Thyroid gland (tissue), 4 donors: ENCODE measurements at regions not wholly inside any gene's neighbourhood (a gene's known extent, or its start where the extent isn't known, plus 50 kb on each side); places are given as distances from the start of the nearest gene placed in this dataset.

Source experiments
- DNase-seq, 2 donors: peaks; one replicate each; pipeline ENCODE4 v3.0.0-alpha.2; 2019
- H3K27ac ChIP-seq, 3 donors: fragments of 200-600 bp; sonication (generic); 1 replicate in 2 of 3; 2 replicates in 1 of 3; pipeline ENCODE4 v1.5.1; 2016 to 2019; ENCODE audit warnings: mild to moderate bottlenecking in 1 of 3, moderate library complexity in 1 of 3
- H3K27me3 ChIP-seq: fragments of 200-600 bp; sonication (generic); one replicate; pipeline ENCODE4 v1.5.1; 2019
- H3K36me3 ChIP-seq, 2 donors: fragments of 200-600 bp; sonication (generic); one replicate each; pipeline ENCODE4 v1.5.1; 2016 to 2019
- H3K4me1 ChIP-seq, 2 donors: fragments of 200-600 bp; sonication (generic); one replicate each; pipeline ENCODE4 v1.5.1; 2017 to 2019
- H3K4me3 ChIP-seq, 3 donors: fragments of 200-600 bp; sonication (generic); replicated peaks in 1 of 3; 1 replicate in 2 of 3; 2 replicates in 1 of 3; pipeline ENCODE4 v1.5.1; 2016; ENCODE audit warnings: mild to moderate bottlenecking in 1 of 3
- H3K9me3 ChIP-seq: fragments of 200-600 bp; sonication (generic); one replicate; pipeline ENCODE4 v1.5.1; 2017
- POLR2A ChIP-seq, 2 donors: fragments of 450-650 bp; IDR thresholded peaks; one replicate each; pipeline ENCODE4 v1.6.1; 2017; ENCODE audit warnings: antibody characterized with exemption in 2 of 2, mild to moderate bottlenecking in 2 of 2, moderate library complexity in 1 of 2
- WGBS, 2 donors: methylation state at CpG; one replicate each; pipeline ENCODE4 v1.1.5; 2017; 5-methylcytosine and 5-hydroxymethylcytosine counted together
- intact Hi-C: fragments of 100-400 bp; cut with DNase I; formaldehyde crosslinking; loops from one replicate; pipeline ENCODE4 v1.15.1; 2023
- TF ChIP-seq, protein P1 (sequence below), 6 experiments: fragments of 200-600 bp in 3 of 6; fragments of 450-650 bp in 3 of 6; sonication (generic) in 3 of 6; IDR thresholded peaks; one replicate each; pipeline ENCODE4 v1.5.1; 2016 to 2019; ENCODE audit warnings: antibody characterized with exemption in 6 of 6, mild to moderate bottlenecking in 2 of 6, inconsistent platforms in 1 of 6, moderate library complexity in 1 of 6

DNA sequence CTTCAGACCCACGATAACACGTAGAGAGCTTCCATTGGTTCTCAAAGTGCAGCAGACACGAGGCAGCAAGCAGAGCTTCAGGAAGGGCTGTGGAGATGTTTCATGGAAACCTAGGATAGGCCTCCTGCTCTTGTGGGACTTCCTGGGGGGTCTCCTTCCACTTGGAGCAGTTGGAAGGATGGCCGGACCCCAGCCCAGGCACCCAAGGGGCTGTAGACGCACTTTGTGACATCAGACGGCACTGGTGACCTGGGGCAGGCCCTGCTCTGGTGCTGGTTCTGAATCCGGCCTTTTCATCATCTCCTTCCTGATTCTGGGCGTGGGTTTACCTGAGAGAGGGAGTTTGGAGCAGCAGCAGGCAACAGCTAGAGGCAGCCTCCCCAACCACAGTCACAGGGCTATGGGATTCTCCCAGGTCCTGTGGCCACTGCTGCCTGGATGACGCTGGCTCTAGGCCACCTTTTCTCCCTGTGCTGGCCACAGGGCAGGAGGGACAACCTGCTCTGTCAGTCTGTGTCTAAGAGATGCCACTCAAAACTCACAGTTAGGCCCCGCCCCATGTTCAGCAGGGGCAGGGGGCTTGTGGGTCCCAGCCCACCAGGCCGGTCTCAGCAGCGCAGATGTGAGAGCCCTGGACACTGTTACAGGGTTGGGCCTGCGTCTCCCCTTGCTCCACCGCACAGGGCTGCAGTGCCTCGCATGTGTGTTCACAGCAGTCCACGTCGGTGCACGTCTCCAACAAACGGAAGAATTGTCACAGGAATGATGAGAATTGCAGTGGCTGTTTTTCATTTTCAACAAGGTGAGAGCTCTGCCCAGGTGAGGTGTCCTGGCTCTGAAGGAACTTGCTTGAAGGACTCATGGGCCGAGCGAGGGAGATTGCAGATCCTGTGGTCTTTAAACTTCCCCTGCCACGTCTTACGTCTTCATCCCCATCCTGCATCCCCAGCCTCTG, 569.3 kb downstream of the TCERG1L start:
- no peaks in the 10 kb centered on the region for H3K9me3 ChIP-seq
- no peak for DNase-seq
- intact Hi-C loops = no loop called here
- H3K27ac ChIP-seq = no peak overlapping the region
- WGBS, 2 donors = 85 to 86% methylated on average over 20 to 21 of the region's 23 CpGs
- no peaks in the 10 kb centered on the region for H3K27me3 ChIP-seq
- no peak for TF ChIP-seq POLR2A (IDR thresholded peaks at IDR 0.05)
- H3K4me3 ChIP-seq = no peak overlapping the region
- no peaks in the 10 kb centered on the region for H3K36me3 ChIP-seq
- no peaks in the 10 kb centered on the region for H3K4me1 ChIP-seq

- Histone ChIP-seq H3K36me3 (no peaks in the 10 kb centered on the region), H3K27ac (no peak overlapping the region), H3K27me3 (no peaks in the 10 kb centered on the region), H3K4me3 (no peak overlapping the region), H3K9me3 (no peaks in the 10 kb centered on the region), H3K4me1 (no peaks in the 10 kb centered on the region)
- 76 to 79% methylated on average over 16 of the region's 16 CpGs for WGBS, 2 donors
- TF ChIP-seq, protein P1, sequence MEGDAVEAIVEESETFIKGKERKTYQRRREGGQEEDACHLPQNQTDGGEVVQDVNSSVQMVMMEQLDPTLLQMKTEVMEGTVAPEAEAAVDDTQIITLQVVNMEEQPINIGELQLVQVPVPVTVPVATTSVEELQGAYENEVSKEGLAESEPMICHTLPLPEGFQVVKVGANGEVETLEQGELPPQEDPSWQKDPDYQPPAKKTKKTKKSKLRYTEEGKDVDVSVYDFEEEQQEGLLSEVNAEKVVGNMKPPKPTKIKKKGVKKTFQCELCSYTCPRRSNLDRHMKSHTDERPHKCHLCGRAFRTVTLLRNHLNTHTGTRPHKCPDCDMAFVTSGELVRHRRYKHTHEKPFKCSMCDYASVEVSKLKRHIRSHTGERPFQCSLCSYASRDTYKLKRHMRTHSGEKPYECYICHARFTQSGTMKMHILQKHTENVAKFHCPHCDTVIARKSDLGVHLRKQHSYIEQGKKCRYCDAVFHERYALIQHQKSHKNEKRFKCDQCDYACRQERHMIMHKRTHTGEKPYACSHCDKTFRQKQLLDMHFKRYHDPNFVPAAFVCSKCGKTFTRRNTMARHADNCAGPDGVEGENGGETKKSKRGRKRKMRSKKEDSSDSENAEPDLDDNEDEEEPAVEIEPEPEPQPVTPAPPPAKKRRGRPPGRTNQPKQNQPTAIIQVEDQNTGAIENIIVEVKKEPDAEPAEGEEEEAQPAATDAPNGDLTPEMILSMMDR (IDR thresholded peaks at IDR 0.05) = no peak
- no peak for TF ChIP-seq POLR2A (IDR thresholded peaks at IDR 0.05)
- intact Hi-C loops = no loop called here
- DNase-seq = no peak
Measured at GRCh38 chr10:130742941-130743675, 568.4 kb downstream of the TCERG1L start.

- Histone ChIP-seq H3K27ac (no peak overlapping the region), H3K4me3 (no peak overlapping the region), H3K9me3 (no peaks in the 10 kb centered on the region), H3K27me3 (no peaks in the 10 kb centered on the region), H3K36me3 (no peaks in the 10 kb centered on the region), H3K4me1 (no peaks in the 10 kb centered on the region)
- DNase-seq = no peak
- intact Hi-C loops = no loop called here
- TF ChIP-seq, protein P1 (IDR thresholded peaks at IDR 0.05) = no peak
- no peak for TF ChIP-seq POLR2A (IDR thresholded peaks at IDR 0.05)
- WGBS, 2 donors = 80 to 85% methylated on average over 9 to 10 of the region's 10 CpGs
Measured at GRCh38 chr10:130743751-130744271, 567.7 kb downstream of the TCERG1L start.

DNA sequence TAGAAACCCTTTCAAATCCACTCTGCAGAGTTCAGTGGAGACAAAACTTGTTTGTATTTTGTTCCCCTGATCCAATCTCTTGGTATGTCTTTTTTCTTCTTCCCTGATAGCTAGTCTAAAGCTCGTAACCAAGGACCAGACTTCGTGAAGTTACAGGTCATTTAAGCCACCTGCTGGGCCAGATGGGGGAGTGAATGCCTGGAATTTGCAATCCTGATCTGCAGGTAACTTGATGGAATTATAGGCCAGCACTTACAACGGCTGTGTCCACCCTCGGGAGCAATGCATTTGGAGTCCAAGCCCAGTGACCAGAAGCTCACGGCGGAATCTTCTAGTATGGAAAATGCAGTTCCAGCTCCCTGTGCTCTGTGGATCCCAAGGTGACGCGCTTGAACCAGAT, 566.9 kb downstream of the TCERG1L start:
- H3K36me3 ChIP-seq = no peaks in the 10 kb centered on the region
- H3K27ac ChIP-seq = no peak overlapping the region
- no peaks in the 10 kb centered on the region for H3K27me3 ChIP-seq
- H3K9me3 ChIP-seq = no peaks in the 10 kb centered on the region
- no peaks in the 10 kb centered on the region for H3K4me1 ChIP-seq
- TF ChIP-seq POLR2A (IDR thresholded peaks at IDR 0.05) = no peak
- TF ChIP-seq, protein P1 (IDR thresholded peaks at IDR 0.05) = no peak
- intact Hi-C loops = no loop called here
- WGBS, 2 donors = 67 to 69% methylated on average over 8 of the region's 8 CpGs
- H3K4me3 ChIP-seq = no peak overlapping the region
- DNase-seq = no peak

DNA sequence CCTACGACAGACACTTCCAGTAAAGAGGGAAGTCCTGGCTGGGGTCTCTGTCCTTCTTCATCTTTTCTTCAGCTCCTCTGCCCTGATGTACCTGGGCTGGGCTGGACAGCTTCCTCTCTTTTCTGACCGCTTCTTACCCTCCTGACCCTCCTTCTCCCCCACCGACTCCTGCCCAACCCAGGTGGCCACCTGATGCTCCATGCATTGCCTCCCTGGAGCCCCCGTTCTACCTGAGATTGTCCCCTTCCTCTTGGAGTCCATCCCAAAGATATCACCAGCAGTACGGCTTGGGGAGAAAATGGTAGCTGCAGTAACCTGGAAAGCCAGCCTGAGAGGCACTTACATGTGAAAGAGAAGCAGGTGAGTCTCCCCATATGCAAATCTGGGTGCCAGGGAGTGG, 566.3 kb downstream of the TCERG1L start:
- no peak overlapping the region for H3K4me3 ChIP-seq
- intact Hi-C loops = no loop called here
- no peak for DNase-seq
- H3K9me3 ChIP-seq = no peaks in the 10 kb centered on the region
- no peaks in the 10 kb centered on the region for H3K27me3 ChIP-seq
- TF ChIP-seq, protein P1 (IDR thresholded peaks at IDR 0.05) = no peak
- no peak for TF ChIP-seq POLR2A (IDR thresholded peaks at IDR 0.05)
- 62 to 65% methylated on average over 5 of the region's 5 CpGs for whole genome bisulfite sequencing, 2 donors
- no peak overlapping the region for H3K27ac ChIP-seq
- no peaks in the 10 kb centered on the region for H3K36me3 ChIP-seq
- H3K4me1 ChIP-seq = no peaks in the 10 kb centered on the region
